ENCODE measurements at regions not wholly inside any gene's neighbourhood (a gene's known extent, or its start where the extent isn't known, plus 50 kb on each side); places are given as distances from the start of the nearest gene placed in this dataset.

DNA sequence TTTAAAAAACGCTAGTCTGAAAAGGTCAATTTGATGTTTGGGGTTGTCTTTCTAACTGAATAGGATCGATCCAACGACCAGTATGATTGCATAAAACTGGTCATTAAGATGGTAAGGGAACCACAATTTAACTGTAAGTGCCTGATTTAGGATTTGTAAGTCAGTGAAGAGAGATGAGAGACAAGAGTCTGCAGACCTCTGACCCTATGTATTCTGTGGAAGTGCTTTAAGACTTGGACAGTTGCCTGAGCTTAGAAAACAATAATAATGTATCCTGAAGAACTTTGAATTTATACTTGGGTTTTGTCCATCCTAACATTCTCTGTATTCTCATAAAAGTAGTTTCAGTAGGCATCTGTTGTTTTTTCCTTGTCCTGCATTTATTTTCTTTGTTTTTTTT is 221.4 kb upstream of the SUCLG2 start:
- no peak for DNase-seq (ENCODE audit: low spot score)

DNA sequence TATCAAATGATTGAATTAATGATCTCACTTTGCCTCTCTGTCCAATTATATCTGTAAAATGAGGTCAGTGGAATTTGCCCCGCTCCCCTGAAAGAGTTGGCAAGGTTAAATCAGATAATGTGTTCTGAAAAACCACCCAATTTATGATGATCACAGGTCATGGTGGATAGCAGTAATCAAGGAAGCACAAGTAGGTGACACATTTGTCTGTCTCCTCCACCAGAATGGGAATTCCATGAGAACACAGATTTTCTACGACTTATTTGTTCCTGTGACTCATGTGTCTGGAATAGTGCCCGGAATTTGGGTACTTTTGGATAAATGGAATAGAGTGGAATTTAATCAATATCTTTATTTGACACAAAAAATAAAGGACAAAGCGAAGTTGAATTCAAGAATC is 220.9 kb upstream of the SUCLG2 start:
- DNase-seq (ENCODE audit: low spot score) = no peak

DNA sequence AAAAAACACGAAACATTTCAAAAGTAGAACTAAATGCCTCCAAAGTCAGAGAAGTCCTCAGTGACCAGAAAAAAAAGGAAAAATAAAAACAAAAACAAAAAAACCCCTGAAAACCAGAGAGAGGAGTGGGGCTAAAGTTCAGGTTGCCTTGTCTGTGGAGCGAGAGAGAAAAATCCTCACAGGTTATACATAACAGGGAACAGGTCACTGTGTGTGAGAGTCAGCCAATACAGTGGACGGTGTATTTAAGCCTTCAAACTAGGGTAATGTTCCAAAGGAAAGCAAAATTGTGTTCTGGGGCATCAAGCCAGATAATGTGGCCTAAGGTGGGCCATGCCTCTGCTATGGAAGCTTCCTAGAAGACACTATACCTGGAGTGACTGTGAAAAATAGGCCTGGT is 216.1 kb upstream of the SUCLG2 start:
- DNase-seq (ENCODE audit: low spot score) = no peak

DNA sequence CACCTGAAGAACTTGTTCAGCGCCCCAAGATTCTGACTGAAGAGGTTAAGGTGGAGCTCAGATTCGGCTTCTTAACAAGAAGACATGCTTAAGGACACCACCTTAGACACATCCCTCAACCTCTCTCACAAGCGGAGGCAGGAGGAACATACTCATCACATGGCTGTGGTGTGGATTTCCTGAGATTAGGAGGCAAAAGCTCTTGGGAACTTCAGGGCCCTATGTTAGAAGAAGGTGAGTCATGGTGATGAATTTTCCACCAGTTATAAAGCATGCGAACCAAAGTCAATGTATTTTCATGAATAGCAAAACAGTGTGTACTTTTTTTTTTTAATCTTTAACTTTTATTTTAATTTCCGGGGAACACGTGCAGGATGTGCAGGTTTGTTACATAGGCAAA is 212.2 kb upstream of the SUCLG2 start:
- DNase-seq (ENCODE audit: low spot score) = no peak

DNA sequence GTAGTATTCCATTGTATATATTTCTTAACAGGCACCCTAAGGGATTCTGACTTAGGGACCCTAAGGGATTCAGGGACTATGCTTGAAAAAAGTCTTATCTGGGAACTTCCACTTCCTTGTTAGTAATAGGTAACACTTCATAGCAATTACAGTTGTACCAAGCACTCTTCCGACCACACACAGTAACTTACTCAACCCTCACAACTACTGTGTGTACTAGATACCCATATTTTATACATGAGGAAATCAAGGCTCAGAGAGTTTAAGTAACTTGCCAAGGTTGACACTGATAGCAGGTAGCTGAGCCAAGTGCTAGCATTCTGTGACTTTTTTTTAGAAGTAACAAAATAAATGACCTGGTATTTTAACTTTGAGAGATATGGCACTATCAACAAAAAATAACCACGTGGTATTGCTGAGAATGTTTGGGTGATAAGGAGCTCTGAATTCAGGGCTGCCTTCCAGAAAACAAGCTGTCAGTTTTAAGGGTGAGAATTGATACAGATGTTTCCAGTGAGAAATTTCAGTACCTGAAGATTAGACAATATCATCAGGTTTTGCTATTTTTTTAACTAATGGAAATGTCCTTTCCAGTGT is 210.3 kb upstream of the SUCLG2 start:
- no peak for DNase-seq (ENCODE audit: low spot score)

DNA sequence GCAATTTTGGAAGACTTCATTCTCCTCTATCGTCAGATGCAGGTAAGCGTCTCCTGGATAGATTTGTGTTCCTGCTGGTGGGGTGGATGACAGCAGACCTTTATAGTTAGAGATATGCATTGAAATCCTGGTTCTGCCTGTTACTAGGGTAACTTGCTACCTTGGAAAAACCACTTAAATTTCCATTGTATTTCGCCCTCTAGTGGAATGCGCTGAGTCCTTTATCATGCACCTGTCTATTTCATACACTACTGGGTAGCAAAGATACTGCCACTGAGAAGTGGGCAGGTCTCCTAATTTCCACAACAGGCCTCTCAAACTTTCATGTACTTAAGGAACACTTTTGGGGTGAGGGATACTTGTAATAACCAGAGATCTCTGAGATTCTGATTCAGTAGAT is 209.5 kb upstream of the SUCLG2 start:
- DNase-seq (ENCODE audit: low spot score) = no peak

DNA sequence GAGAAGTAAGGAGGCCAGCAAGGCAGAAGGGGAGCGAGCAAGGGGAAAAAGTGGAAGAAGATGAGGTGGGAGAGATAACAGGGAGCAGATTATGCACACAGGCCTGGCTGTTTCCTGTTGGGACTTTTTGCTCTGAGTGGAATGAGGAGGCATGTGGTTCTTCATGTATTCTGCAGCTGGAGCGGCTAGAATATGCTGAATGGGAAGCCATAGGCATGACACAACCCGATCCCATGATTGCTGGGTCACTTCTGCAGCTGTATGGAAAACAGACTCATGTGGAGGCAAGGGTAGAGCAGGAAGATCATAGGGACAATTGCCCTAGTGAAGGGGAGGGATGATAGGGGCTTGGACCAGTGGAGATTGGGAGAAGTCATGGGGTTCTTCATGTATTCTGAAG is 206.0 kb upstream of the SUCLG2 start:
- no peak for DNase-seq (ENCODE audit: low spot score)

DNA sequence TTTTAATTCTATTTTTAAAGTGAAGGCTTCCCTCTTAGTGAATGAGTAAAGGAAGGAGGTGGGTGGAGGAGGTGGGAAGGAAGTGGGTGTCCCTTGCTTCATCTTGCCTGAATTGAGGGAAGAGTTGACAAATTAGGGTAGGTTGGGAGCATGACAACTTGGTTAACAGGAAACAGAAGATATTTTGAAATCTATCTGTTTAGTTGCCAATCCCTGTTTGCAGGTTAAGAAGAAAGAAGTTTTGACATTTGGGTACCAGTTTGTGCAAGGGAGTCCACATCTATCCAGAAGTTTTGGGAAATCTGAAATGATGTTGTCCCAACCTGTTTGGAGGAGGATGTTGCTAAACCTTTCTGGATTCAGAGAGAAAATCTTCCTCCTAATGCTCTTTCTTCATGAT is 204.1 kb upstream of the SUCLG2 start:
- no peak for DNase-seq (ENCODE audit: low spot score)

DNA sequence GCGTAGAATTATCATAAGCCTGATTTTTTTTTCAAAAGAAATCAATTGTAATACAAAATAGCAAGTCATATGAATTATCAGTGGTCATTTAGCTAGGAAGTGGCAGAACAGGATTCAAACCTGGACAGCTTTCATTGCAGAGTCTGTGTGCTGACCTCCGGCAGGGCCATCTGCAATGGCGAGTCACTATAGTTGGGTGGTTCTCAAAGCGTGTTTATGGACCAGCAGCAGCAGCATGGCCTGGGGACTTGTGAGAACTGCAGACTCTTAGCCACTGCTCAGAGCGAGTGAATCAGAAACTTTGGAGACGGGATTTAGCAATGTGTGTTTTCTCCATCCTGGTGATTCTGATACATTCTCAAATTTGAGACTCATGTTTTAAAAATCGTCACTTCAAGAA is 202.3 kb upstream of the SUCLG2 start:
- DNase-seq (ENCODE audit: low spot score) = no peak

DNA sequence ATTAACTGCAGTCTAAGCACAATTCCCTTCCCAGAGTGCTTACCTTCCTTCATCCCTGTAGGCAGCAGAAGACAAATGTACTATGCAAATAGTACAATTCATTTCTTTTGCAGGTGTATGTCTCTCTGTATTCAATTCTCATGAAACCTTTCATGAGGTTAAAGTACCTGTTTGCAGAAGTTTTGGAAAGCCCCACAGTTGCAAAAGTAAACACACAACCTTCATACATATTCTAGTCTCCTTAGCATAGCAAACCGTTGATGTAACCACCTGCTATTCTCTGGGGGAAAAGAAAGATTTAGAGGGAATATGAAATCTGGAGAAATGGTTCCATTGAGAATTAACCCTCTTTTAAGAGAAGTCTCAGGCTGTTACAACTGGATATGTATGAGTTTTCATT is 200.3 kb upstream of the SUCLG2 start:
- no peak for DNase-seq (ENCODE audit: low spot score)

DNA sequence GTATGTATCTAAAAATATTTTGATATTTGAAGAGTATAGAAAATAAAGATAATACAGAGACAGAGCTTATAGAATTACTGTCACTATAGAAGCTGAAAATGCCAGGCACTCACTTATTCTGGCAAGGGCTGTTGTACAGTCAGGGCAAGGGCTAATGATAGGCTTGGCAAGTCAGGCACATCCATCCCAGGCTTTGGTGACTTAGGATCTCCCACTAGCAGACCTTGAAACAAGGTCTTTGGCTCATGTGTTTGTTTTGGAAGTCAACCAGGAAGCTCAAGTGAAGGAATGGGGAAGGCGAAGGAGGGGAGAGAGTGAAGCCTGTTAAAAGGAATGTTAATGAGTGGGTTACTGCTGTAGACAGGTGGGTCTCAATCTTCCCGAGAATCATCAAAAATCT is 199.1 kb upstream of the SUCLG2 start:
- DNase-seq (ENCODE audit: low spot score) = no peak

DNA sequence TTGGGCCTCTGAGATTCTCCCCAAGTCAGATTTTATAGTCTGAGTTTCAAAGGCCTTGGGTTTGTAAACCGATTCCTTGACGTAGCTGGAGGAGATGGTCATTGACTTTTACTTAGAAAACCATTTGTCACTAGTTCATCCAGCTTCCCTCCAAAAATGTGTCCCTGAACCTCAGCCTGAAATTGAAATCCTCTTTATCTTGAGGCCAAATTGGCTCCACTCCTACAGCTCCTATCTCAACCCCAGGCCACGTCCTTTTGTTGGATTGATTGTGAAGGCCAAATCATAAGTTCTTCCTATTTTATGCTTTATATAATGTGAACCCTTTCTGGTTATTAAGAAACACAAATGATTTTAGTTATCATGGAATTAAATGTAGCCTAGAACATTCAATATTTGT is 193.9 kb upstream of the SUCLG2 start:
- DNase-seq (ENCODE audit: low spot score) = no peak

DNA sequence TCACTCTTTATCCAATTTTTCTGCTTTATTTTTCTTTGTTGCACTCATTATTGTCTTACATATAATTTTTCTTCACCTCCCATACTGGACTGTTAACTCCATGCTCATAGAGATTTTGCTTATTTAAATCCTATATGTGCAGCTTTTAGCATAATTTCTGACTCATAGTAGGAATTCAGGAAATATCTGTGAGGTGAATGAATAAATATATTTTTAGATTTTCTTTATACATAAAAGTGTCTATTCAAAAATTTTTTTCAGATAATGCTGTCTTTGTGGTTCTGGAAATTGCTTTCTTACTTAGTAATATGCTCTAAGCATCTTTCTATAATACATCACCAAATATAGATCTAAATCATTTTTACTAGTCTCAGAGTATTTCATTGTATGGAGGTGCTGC is 191.8 kb upstream of the SUCLG2 start:
- no peak for DNase-seq (ENCODE audit: low spot score)

DNA sequence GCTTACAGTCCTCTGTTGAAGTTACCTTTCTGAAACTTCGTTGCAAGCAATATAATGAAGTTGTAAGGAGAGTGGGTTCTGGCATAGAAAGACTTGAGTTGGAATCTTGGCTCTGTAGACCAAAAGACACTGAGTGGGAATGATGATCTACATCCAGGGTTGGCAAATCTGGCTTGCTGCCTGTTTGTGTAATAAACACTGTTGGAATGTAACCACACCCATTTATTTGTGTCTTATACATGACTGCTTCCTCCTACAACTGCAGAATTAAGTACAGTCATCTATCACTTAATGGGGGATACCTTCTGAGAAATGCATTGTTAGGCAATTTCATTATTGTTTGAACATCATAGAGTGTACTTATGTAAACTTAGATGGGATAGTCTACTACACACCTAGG is 178.4 kb upstream of the SUCLG2 start:
- DNase-seq (ENCODE audit: low spot score) = no peak

DNA sequence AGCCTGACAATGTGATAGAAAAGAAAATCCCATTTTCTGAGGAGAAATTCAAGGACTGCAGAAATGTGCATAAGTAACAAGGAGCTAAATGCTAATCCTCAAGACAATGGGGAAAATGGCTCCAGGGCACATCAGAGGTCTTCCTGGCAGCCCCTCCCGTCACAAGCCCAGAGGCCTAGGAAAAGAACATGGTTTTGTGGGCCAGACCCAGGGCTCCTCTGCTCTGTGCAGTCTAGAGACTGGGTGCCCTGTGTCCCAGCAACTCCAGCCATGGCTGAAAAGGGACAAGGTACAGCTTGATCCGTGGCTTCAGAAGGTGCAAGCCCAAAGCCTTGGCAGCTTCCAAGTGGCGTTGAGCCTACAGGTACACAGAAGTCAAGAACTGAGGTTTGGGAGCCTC is 176.8 kb upstream of the SUCLG2 start:
- DNase-seq (ENCODE audit: low spot score) = no peak

DNA sequence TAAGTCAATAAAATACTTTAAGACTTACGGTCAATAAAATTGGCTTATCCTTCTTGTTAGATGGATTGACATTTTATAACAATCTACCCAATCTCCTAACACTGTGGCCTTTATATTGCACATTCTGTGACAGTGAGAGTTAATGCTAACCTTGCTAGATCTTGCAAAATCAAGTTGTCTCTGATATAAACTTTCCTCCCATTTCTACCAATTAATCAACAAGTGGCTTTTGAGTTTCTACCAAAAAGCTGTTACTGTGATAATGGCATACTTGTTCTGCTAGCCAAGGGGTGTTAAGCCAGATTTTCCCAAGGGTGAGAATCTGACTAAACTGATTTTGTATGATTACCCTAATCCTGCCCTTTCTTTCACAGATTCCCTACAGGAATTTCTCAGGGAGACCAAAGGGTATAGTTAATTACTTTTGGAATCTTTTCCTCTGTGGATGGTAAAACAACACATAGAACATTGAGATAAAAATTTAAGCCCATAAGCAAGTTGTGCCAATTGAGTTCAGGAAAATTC is 174.1 kb upstream of the SUCLG2 start:
- DNase-seq (ENCODE audit: low spot score) = no peak

DNA sequence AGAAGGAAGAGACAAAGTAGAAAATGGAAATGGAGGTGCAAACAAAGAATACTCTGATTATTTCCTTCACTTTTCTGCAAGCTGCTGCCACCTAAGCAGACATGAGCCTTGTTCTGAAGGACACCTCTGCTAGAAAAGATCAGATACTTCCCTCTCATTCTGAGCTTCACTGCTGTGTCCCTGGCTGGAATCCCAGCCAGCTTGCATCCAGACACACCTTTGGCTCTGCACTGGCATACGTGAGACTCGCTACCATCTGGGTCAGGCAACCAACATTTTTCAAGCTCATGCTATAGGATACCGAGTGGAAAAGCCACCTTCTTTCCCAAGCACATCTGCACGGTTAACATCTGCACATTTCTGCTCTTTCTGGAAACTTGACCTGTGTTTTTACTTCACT is 166.7 kb upstream of the SUCLG2 start:
- DNase-seq (ENCODE audit: low spot score) = no peak

DNA sequence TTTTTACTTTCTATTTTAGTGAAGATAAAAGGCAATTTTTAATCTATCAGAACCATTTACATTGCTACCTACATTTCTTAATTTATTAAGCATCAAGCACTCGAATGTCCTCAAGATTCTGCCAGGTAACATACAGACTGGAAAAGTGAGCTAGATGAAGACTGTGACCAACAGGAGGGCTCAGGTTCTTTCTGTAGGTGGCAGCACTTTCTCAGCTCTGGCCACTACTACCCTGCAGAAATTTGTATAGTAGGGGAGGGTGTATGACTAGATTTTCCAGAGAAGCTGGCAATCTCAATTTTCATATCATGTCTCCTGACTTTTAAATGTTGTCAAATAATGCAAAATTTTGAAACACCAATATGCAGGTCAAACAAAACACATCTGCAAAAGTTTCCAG is 165.0 kb upstream of the SUCLG2 start:
- DNase-seq (ENCODE audit: low spot score) = no peak

DNA sequence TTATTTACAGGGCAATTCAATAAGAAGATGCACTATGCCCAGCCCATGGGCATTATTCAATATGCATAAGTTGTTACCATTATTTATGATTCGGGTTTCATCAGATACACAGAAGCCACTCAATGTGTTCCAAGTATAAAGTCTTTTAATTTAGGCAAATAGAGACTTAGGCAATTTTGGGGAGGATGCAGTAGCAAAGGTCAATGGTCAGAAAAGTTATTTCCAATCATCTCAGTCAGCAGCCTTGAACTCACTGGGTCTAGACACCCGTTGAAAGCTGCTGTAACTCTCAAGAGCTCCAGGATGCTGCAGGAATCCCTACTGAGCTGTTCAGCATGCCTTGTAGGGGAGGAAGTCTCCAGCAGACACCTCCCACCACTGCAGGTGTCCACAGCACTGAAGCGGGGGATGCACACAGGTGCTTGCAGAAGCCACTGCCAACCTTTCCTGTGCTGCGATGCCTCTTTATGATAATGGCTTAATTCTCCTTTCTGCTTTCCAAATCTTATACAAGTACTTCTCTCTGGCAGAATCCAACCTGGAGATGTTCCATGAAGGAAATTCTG is 155.0 kb upstream of the SUCLG2 start:
- no peak for DNase-seq (ENCODE audit: low spot score)

DNA sequence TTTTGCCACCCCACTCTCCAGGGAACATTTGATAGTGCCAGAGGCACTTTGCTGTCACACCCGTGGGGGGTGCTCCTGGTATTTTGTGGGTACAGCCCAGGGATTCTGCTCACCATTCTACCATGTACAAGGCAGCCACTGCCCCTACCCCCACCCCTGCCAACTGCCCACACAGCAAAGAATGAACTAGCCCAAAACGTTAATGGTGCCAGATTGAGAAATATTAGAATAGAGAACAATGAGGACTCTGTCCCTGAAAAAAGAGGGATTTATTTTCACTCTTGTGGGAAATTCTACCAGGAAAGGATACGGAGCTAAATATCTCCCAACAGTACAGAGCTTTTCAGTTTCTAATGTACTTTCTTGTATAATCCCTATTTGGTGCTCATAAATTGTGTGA is 154.5 kb upstream of the SUCLG2 start:
- no peak for DNase-seq (ENCODE audit: low spot score)

DNA sequence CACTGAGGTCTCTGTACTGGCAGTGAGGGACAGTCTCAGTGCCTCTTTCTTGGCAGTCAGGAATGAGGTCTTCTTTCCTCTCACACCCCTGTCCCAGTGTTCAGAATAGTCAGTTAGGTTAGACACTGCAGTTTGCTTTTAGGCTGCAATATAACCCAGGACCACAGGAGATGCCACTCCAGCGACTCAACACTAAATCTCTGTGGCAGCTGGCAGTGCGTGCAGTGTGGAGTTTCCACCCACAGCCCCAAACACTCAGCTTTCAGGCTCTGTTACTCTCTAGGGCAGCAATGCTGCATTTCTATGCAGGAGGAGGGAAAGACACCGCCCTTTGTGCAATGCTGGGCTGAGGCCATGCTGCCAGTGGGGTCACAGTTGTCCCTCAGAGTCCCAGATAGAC is 150.2 kb upstream of the SUCLG2 start:
- DNase-seq (ENCODE audit: low spot score) = no peak

DNA sequence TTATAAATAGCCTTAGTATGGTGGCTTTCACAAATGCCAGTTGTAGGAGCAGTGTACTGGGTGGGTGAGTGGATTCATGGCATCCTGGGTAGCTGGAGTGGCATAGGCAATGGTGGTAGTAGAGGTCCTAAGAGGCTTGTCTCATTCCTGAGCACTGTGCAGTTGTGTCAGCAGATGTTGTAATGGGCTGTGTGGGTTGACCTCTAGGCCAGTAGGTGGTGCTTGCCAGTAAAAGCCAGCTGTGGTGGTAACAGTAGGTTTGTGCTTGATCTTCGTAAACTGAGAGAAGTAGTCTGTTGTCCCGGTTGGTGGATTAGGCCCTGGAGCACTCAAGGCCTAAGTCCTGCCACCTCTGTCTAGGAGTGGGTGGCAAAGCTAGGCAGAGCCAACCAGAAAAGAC is 149.7 kb upstream of the SUCLG2 start:
- DNase-seq (ENCODE audit: low spot score) = no peak

DNA sequence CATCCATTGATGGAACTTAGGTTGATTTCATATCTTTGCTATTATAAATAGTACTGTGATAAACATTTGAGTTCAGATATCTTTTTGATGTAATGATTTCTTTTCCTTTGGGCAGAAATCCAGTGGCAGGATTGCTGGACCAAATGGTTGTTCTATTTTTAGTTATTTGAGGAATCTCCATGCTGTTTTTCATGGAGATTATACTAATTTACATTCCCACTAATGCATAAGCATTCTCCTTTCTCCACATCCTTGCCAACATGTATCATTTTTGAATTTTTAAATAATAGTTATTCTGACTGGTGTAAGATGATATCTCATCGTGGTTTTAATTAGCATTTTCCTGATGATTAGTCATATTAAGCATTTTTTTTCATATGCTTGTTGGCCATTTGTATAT is 144.0 kb upstream of the SUCLG2 start:
- DNase-seq (ENCODE audit: low spot score) = no peak

DNA sequence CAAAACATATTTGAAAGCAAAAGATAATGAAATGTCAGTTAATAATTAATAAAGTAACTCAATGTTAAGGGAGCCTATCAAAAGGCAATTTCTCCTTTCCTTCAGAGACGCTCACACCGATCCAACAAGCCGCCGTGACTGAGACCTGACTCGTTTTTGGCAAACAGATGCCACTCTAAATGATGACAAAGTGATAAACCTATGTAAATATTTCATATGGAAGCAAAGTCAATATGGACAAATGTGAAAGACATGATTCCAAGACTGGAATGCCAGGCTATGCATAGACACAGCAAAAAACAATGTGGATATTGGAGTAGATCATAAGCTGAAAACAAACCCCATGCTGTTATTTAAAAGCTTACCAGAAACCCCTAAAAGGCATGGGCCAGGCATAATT is 137.2 kb upstream of the SUCLG2 start:
- no peak for DNase-seq (ENCODE audit: low spot score)

DNA sequence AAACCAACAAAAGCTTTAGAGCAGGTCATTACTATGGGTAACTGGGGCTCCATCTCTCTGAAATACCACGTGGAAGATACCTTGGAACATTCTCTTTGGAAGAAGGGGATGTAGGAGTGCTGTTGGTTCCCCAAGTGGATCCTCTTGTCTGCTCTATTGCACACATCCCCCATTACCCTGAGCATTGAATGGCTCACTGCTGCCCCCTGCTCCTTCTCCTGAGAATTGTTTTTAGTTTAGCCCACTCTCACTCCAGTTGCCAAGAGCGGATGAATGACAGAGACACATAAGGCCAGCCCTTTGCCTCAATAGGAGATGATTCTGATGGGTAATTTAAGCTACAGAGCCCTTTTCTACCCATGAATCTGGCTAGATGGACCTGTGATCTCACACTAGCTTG is 135.6 kb upstream of the SUCLG2 start:
- no peak for DNase-seq (ENCODE audit: low spot score)

All from LoVo (cell line).